WERI-Rb-1 (cell line): ENCODE measurements at regions not wholly inside any gene's neighbourhood (a gene's known extent, or its start where the extent isn't known, plus 50 kb on each side); places are given as distances from the start of the nearest gene placed in this dataset.

Source experiments
- DNase-seq: peaks from one replicate; pipeline ENCODE4 v3.0.0-alpha.2; 2020
- H3K27ac ChIP-seq: fragments of 250-450 bp; sonication (Bioruptor Pico); 2 replicates; pipeline ENCODE4 v1.5.1; 2020; ENCODE audit warnings: mild to moderate bottlenecking, moderate library complexity
- H3K27me3 ChIP-seq: fragments of 250-450 bp; sonication (Bioruptor Pico); 2 replicates; pipeline ENCODE4 v1.5.1; 2021; ENCODE audit warnings: mild to moderate bottlenecking, low read depth, moderate library complexity; ENCODE audit not compliant: insufficient read depth, severe bottlenecking
- H3K36me3 ChIP-seq: fragments of 250-450 bp; sonication (Bioruptor Pico); 2 replicates; pipeline ENCODE4 v1.5.1; 2020; ENCODE audit warnings: mild to moderate bottlenecking, moderate library complexity
- H3K4me3 ChIP-seq: 2 replicates; pipeline ENCODE4 v1.5.1; 2011; ENCODE audit warnings: low read depth, mild to moderate bottlenecking, control low read depth, low read length
- H3K9me3 ChIP-seq: fragments of 250-450 bp; sonication (Bioruptor Pico); 2 replicates; pipeline ENCODE4 v1.5.1; 2021; ENCODE audit warnings: mild to moderate bottlenecking, moderate library complexity; ENCODE audit not compliant: severe bottlenecking
- CTCF ChIP-seq: IDR thresholded peaks from 2 replicates; pipeline ENCODE4 v1.5.1; 2011; ENCODE audit warnings: low read depth, mild to moderate bottlenecking, control low read depth, inconsistent platforms, low read length

GRCh38 chr18:48468151-48468550 lies 59.0 kb upstream of the ZBTB7C start:
- Histone ChIP-seq H3K4me3 (no peak overlapping the region), H3K27me3 (no peaks in the 10 kb centered on the region), H3K36me3 (no peaks in the 10 kb centered on the region), H3K9me3 (peaks cover 7% of the 10 kb centered on the region), H3K27ac (no peak overlapping the region)
- no peak for DNase-seq
- no peak for TF ChIP-seq CTCF

GRCh38 chr18:48467231-48467630 lies 58.0 kb upstream of the ZBTB7C start:
- Histone ChIP-seq H3K9me3 (peaks cover 3% of the 10 kb centered on the region), H3K36me3 (no peaks in the 10 kb centered on the region), H3K27ac (no peak overlapping the region), H3K27me3 (no peaks in the 10 kb centered on the region), H3K4me3 (no peak overlapping the region)
- DNase-seq, result no peak
- no peak for TF ChIP-seq CTCF

- no peak for TF ChIP-seq CTCF
- Histone ChIP-seq H3K27ac (no peak overlapping the region), H3K9me3 (no peaks in the 10 kb centered on the region), H3K27me3 (no peaks in the 10 kb centered on the region), H3K36me3 (no peaks in the 10 kb centered on the region), H3K4me3 (no peak overlapping the region)
- no peak for DNase-seq
These were observed 53.3 kb upstream of the ZBTB7C start for GRCh38 chr18:48462510-48462909.

- Histone ChIP-seq H3K27me3 (no peaks in the 10 kb centered on the region), H3K27ac (no peak overlapping the region), H3K4me3 (no peak overlapping the region), H3K9me3 (no peaks in the 10 kb centered on the region), H3K36me3 (no peaks in the 10 kb centered on the region)
- no peak for DNase-seq
- TF ChIP-seq CTCF, result no peak
These were observed 51.9 kb upstream of the ZBTB7C start for GRCh38 chr18:48460929-48461583.

- H3K27me3 ChIP-seq, result no peaks in the 10 kb centered on the region
- no peaks in the 10 kb centered on the region for H3K36me3 ChIP-seq
- H3K4me3 ChIP-seq, result no peak overlapping the region
- H3K27ac ChIP-seq, result no peak overlapping the region
- H3K9me3 ChIP-seq, result no peaks in the 10 kb centered on the region
- no peak for DNase-seq
- TF ChIP-seq CTCF, result no peak
These were observed 50.3 kb upstream of the ZBTB7C start for GRCh38 chr18:48459465-48459864.

- DNase-seq, result no peak
- no peak overlapping the region for H3K4me3 ChIP-seq
- no peak overlapping the region for H3K27ac ChIP-seq
- no peak for TF ChIP-seq CTCF
- H3K36me3 ChIP-seq, result no peaks in the 10 kb centered on the region
- no peaks in the 10 kb centered on the region for H3K27me3 ChIP-seq
- no peaks in the 10 kb centered on the region for H3K9me3 ChIP-seq
These were observed 49.8 kb upstream of the ZBTB7C start for GRCh38 chr18:48459016-48459415.
